GM12878 (cell line): ENCODE measurements at regions not wholly inside any gene's neighbourhood (a gene's known extent, or its start where the extent isn't known, plus 50 kb on each side); places are given as distances from the start of the nearest gene placed in this dataset.

Source experiments
- ATAC-seq: fragments of 200-7000 bp; cut with Tn5 transposase; 3 replicates; pipeline ENCODE4 v1.9.1; 2020; ENCODE audit warnings: mild to moderate bottlenecking, moderate library complexity
- BruUV-seq: library from RNA; stranded (reverse); fragments of 400-500 nt; replicated peaks from 2 replicates; lab custom pipeline; 2021; lab: Mats Ljungman, UMichigan
- CTCF ChIA-PET: fragments of 300-600 bp; sonication (Branson Sonifier 250); formaldehyde crosslinking; extraction: SDS; loops from one replicate; lab custom pipeline; 2021; ENCODE audit warnings: inconsistent platforms; lab: Yijun Ruan, JAX
- POLR2A ChIA-PET: fragments of 350-600 bp; formaldehyde crosslinking; extraction: SDS; loops from one replicate; lab custom pipeline; 2021; ENCODE audit warnings: inconsistent platforms; lab: Charles Lee
- RAD21 ChIA-PET: fragments of 300-600 bp; sonication (Branson Sonifier 250); formaldehyde crosslinking; loops from one replicate; lab custom pipeline; 2023; ENCODE audit warnings: antibody characterized with exemption; ENCODE audit not compliant: unreplicated experiment; lab: Charles Lee
- SMC1A ChIA-PET: fragments of 300-600 bp; sonication (Branson Sonifier 250); formaldehyde crosslinking; loops from one replicate; lab custom pipeline; 2023; ENCODE audit not compliant: unreplicated experiment, uncharacterized antibody; lab: Charles Lee
- DNase-seq: peaks from one replicate; pipeline ENCODE4 v3.0.0-alpha.2; 2011; ENCODE audit warnings: low read depth, low spot score
- FAIRE-seq: peaks from 3 replicates; lab custom pipeline; 2011; peaks lifted over from hg19 to GRCh38; lab: Jason Lieb, UNC
- H2AFZ ChIP-seq: 2 replicates; pipeline ENCODE4 v1.6.0; 2011; ENCODE audit warnings: low read depth, low read length, control low read depth; ENCODE audit not compliant: control insufficient read depth
- H3K27ac ChIP-seq: 2 replicates; pipeline ENCODE4 v1.5.1; 2011; ENCODE audit warnings: control low read depth; ENCODE audit not compliant: control insufficient read depth, insufficient read depth
- H3K27me3 ChIP-seq, 2 experiments: replicated peaks in 1 of 2; 2 replicates each; pipeline versions ENCODE4 v1.6.0 to v1.6.1; 2011; ENCODE audit warnings: low read length in 1 of 2; ENCODE audit not compliant: control insufficient read depth in 2 of 2, insufficient read depth in 2 of 2
- H3K36me3 ChIP-seq, 2 experiments: 2 replicates each; pipeline ENCODE4 v1.5.1; 2011; ENCODE audit warnings: low read length in 1 of 2; ENCODE audit not compliant: control insufficient read depth in 2 of 2, insufficient read depth in 2 of 2
- H3K4me1 ChIP-seq: 2 replicates; pipeline ENCODE4 v1.6.1; 2011; ENCODE audit warnings: mild to moderate bottlenecking, low read length, moderate library complexity, mixed read lengths; ENCODE audit not compliant: control insufficient read depth, insufficient read depth
- H3K4me2 ChIP-seq: 2 replicates; pipeline ENCODE4 v1.6.0; 2011; ENCODE audit warnings: control low read depth; ENCODE audit not compliant: control insufficient read depth, insufficient read depth
- H3K4me3 ChIP-seq: fragments of 200-600 bp; sonication (generic); 2 replicates; pipeline ENCODE4 v1.5.1; 2016
- H3K79me2 ChIP-seq: 2 replicates; pipeline ENCODE4 v1.6.0; 2011; ENCODE audit warnings: low read length; ENCODE audit not compliant: control insufficient read depth, insufficient read depth
- H3K9ac ChIP-seq: 2 replicates; pipeline ENCODE4 v1.8.0; 2011; ENCODE audit warnings: low read length, control low read depth, mixed read lengths; ENCODE audit not compliant: control insufficient read depth, insufficient read depth
- H3K9me3 ChIP-seq: replicated peaks from 3 replicates; pipeline ENCODE4 v1.5.1; 2011; ENCODE audit warnings: mild to moderate bottlenecking, low read length; ENCODE audit not compliant: control insufficient read depth, insufficient read depth
- H4K20me1 ChIP-seq: 2 replicates; pipeline ENCODE4 v1.6.0; 2011; ENCODE audit not compliant: control insufficient read depth, insufficient read depth
- CBX3 ChIP-seq: fragments of 200-600 bp; sonication (generic); IDR thresholded peaks from 2 replicates; pipeline ENCODE4 v1.6.1; 2016; ENCODE audit warnings: low read depth, borderline replicate concordance
- CHD1 ChIP-seq: IDR thresholded peaks from 2 replicates; pipeline ENCODE4 v1.6.1; 2012; ENCODE audit warnings: low read depth, low read length, improper control_type of control experiment
- CHD4 ChIP-seq: fragments of 200-600 bp; sonication (generic); IDR thresholded peaks from 2 replicates; pipeline ENCODE4 v1.6.1; 2016; ENCODE audit warnings: mild to moderate bottlenecking
- ESRRA ChIP-seq: IDR thresholded peaks from 2 replicates; pipeline ENCODE4 v1.6.1; 2012; ENCODE audit warnings: mild to moderate bottlenecking, low read length, improper control_type of control experiment
- FOXM1 ChIP-seq: IDR thresholded peaks from 2 replicates; pipeline ENCODE4 v1.6.1; 2012; ENCODE audit warnings: low read depth, mild to moderate bottlenecking, inconsistent platforms, low read length, moderate library complexity
- HCFC1 ChIP-seq: fragments of 150-350 bp; IDR thresholded peaks from 2 replicates; pipeline ENCODE4 v1.6.1; 2014; ENCODE audit warnings: low read length
- HDAC2 ChIP-seq: fragments of 200-600 bp; sonication (generic); IDR thresholded peaks from 2 replicates; pipeline ENCODE4 v1.6.1; 2017
- NRF1 ChIP-seq: conservative IDR thresholded peaks from 2 replicates; pipeline ENCODE4 v1.6.1; 2011; ENCODE audit warnings: mild to moderate bottlenecking, low read depth, low read length, improper control_type of control experiment
- POLR2A ChIP-seq: IDR thresholded peaks from 2 replicates; pipeline ENCODE4 v1.6.1; 2011; ENCODE audit warnings: low read depth, mild to moderate bottlenecking, low read length
- SUPT20H ChIP-seq: IDR thresholded peaks from 2 replicates; pipeline ENCODE4 v1.6.1; 2011; ENCODE audit warnings: low read depth, mild to moderate bottlenecking, low read length, moderate library complexity, borderline replicate concordance; ENCODE audit not compliant: control insufficient read depth
- SUZ12 ChIP-seq: fragments of 200-600 bp; sonication (generic); IDR thresholded peaks from one replicate; pipeline ENCODE4 v1.6.1; 2018; ENCODE audit warnings: antibody characterized with exemption, mild to moderate bottlenecking; ENCODE audit not compliant: unreplicated experiment
- ZNF207 ChIP-seq: fragments of 450-650 bp; IDR thresholded peaks from 2 replicates; pipeline ENCODE4 v1.6.1; 2014; ENCODE audit warnings: antibody characterized with exemption, mild to moderate bottlenecking, borderline replicate concordance
- WGBS: methylation state at CpG from one replicate; pipeline ENCODE4 v1.1.6; 2016; ENCODE audit warnings: low lambda C conversion rate; ENCODE audit not compliant: insufficient replicate concordance, insufficient coverage; ENCODE audit errors: missing lambda C conversion rate; 5-methylcytosine and 5-hydroxymethylcytosine counted together
- in situ Hi-C: fragments of 300-500 bp; cut with MboI; formaldehyde crosslinking; loops from 9 replicates; pipeline ENCODE4 v1.14.3; 2018; ENCODE audit warnings: mixed read lengths
- intact Hi-C: fragments of 100-400 bp; cut with micrococcal nuclease; formaldehyde crosslinking; loops from one replicate; pipeline ENCODE4 v1.14.2; 2022; ENCODE audit not compliant: unreplicated experiment
- TF ChIP-seq, protein P1 (sequence below): fragments of 450-650 bp; IDR thresholded peaks from 2 replicates; pipeline ENCODE4 v1.6.1; 2017; ENCODE audit warnings: mild to moderate bottlenecking
- TF ChIP-seq, protein P2 (sequence below): fragments of 450-650 bp; formaldehyde crosslinking; IDR thresholded peaks from 2 replicates; pipeline ENCODE4 v1.4.0; 2022; ENCODE audit warnings: mild to moderate bottlenecking, moderate library complexity
- TF ChIP-seq, protein P3 (sequence below): IDR thresholded peaks from 2 replicates; pipeline ENCODE4 v1.6.1; 2011; ENCODE audit warnings: mild to moderate bottlenecking, low read depth, low read length, moderate library complexity; ENCODE audit not compliant: insufficient replicate concordance
- TF ChIP-seq, protein P4 (sequence below): fragments of 450-650 bp; conservative IDR thresholded peaks from 2 replicates; pipeline ENCODE4 v1.6.1; 2017; ENCODE audit warnings: mild to moderate bottlenecking, moderate library complexity

GRCh38 chr21:19245188-19245580 lies 841.6 kb upstream of the TMPRSS15 start (continued):
- TF ChIP-seq, protein P1, sequence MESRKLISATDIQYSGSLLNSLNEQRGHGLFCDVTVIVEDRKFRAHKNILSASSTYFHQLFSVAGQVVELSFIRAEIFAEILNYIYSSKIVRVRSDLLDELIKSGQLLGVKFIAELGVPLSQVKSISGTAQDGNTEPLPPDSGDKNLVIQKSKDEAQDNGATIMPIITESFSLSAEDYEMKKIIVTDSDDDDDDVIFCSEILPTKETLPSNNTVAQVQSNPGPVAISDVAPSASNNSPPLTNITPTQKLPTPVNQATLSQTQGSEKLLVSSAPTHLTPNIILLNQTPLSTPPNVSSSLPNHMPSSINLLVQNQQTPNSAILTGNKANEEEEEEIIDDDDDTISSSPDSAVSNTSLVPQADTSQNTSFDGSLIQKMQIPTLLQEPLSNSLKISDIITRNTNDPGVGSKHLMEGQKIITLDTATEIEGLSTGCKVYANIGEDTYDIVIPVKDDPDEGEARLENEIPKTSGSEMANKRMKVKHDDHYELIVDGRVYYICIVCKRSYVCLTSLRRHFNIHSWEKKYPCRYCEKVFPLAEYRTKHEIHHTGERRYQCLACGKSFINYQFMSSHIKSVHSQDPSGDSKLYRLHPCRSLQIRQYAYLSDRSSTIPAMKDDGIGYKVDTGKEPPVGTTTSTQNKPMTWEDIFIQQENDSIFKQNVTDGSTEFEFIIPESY = no peak
- TF ChIP-seq CHD1 = no peak
- no peak for TF ChIP-seq FOXM1
- no peak for TF ChIP-seq POLR2A

GRCh38 chr21:19246018-19246417 lies 842.4 kb upstream of the TMPRSS15 start:
- Histone ChIP-seq H3K36me3 (no peaks in the 10 kb centered on the region), H3K27ac (no peak overlapping the region)
- ATAC-seq = no peak
- in situ Hi-C loops = no loop called here
- TF ChIP-seq ESRRA (no peak), NRF1 (no peak), ZNF207 (no peak), SUZ12 (no peak), CHD4 (no peak), CBX3 (no peak), SUPT20H (no peak), HCFC1 (no peak), HDAC2 (no peak)
- TF ChIP-seq, protein P2, sequence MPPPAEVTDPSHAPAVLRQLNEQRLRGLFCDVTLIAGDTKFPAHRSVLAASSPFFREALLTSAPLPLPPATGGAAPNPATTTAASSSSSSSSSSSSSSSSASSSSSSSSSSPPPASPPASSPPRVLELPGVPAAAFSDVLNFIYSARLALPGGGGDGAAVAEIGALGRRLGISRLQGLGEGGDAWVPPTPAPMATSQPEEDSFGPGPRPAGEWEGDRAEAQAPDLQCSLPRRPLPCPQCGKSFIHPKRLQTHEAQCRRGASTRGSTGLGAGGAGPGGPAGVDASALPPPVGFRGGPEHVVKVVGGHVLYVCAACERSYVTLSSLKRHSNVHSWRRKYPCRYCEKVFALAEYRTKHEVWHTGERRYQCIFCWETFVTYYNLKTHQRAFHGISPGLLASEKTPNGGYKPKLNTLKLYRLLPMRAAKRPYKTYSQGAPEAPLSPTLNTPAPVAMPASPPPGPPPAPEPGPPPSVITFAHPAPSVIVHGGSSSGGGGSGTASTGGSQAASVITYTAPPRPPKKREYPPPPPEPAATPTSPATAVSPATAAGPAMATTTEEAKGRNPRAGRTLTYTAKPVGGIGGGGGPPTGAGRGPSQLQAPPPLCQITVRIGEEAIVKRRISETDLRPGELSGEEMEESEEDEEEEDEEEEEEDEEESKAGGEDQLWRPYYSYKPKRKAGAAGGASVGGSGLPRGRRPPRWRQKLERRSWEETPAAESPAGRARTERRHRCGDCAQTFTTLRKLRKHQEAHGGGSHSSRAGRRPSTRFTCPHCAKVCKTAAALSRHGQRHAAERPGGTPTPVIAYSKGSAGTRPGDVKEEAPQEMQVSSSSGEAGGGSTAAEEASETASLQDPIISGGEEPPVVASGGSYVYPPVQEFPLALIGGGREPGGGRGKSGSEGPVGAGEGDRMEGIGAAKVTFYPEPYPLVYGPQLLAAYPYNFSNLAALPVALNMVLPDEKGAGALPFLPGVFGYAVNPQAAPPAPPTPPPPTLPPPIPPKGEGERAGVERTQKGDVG (CRISPR knock-in tag) = no peak
- TF ChIP-seq, protein P3, sequence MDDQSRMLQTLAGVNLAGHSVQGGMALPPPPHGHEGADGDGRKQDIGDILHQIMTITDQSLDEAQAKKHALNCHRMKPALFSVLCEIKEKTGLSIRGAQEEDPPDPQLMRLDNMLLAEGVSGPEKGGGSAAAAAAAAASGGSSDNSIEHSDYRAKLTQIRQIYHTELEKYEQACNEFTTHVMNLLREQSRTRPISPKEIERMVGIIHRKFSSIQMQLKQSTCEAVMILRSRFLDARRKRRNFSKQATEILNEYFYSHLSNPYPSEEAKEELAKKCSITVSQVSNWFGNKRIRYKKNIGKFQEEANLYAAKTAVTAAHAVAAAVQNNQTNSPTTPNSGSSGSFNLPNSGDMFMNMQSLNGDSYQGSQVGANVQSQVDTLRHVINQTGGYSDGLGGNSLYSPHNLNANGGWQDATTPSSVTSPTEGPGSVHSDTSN = no peak
- TF ChIP-seq, protein P4, sequence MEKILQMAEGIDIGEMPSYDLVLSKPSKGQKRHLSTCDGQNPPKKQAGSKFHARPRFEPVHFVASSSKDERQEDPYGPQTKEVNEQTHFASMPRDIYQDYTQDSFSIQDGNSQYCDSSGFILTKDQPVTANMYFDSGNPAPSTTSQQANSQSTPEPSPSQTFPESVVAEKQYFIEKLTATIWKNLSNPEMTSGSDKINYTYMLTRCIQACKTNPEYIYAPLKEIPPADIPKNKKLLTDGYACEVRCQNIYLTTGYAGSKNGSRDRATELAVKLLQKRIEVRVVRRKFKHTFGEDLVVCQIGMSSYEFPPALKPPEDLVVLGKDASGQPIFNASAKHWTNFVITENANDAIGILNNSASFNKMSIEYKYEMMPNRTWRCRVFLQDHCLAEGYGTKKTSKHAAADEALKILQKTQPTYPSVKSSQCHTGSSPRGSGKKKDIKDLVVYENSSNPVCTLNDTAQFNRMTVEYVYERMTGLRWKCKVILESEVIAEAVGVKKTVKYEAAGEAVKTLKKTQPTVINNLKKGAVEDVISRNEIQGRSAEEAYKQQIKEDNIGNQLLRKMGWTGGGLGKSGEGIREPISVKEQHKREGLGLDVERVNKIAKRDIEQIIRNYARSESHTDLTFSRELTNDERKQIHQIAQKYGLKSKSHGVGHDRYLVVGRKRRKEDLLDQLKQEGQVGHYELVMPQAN = no peak
- TF ChIP-seq, all 136 proteins: peak for 0
- RAD21 ChIA-PET = no interaction called here
- DNase-seq (no peak), FAIRE-seq (no peak)
- H3K79me2 ChIP-seq = no peaks in the 10 kb centered on the region
- H2AFZ ChIP-seq = no peak overlapping the region
- no peaks in the 10 kb centered on the region; the same call in 2 of the 3 replicates for H3K9me3 ChIP-seq
- H4K20me1 ChIP-seq = no peaks in the 10 kb centered on the region
- CTCF ChIA-PET = no interaction called here
- POLR2A ChIA-PET = no interaction called here
- no TSS peak for BruUV-seq
- intact Hi-C loops = no loop called here
- H3K4me1 ChIP-seq = no peaks in the 10 kb centered on the region
- H3K9ac ChIP-seq = no peak overlapping the region
- 48% methylated on average over 20 of the region's 20 CpGs for WGBS
- no peak overlapping the region for H3K4me3 ChIP-seq
- H3K27me3 ChIP-seq = no peaks in the 10 kb centered on the region
- SMC1A ChIA-PET = no interaction called here
- H3K4me2 ChIP-seq = no peak overlapping the region
